H1 (cell line): ENCODE measurements at regions not wholly inside any gene's neighbourhood (a gene's known extent, or its start where the extent isn't known, plus 50 kb on each side); places are given as distances from the start of the nearest gene placed in this dataset.

Experiments used
- EZH2 ChIP-seq: fragments of 200-600 bp; sonication (generic); IDR thresholded peaks from 2 replicates; pipeline ENCODE4 v1.7.1; 2012; ENCODE audit warnings: low read depth, mild to moderate bottlenecking, moderate library complexity, low read length, inconsistent platforms; ENCODE audit not compliant: severe bottlenecking
- GTF2F1 ChIP-seq: IDR thresholded peaks from 2 replicates; pipeline ENCODE4 v1.6.1; 2012; ENCODE audit warnings: low read depth, low read length, improper control_type of control experiment, borderline replicate concordance
- JUND ChIP-seq: IDR thresholded peaks from 2 replicates; pipeline ENCODE4 v1.6.1; 2011; ENCODE audit warnings: mild to moderate bottlenecking, improper control_type of control experiment, low read length
- NRF1 ChIP-seq: IDR thresholded peaks from 2 replicates; pipeline ENCODE4 v1.6.1; 2011; ENCODE audit warnings: mild to moderate bottlenecking, low read depth, low read length, improper control_type of control experiment
- POLR2A ChIP-seq, 2 experiments: IDR thresholded peaks; 1 replicate in 1 of 2; 2 replicates in 1 of 2; pipeline ENCODE4 v1.6.1; 2011; ENCODE audit warnings: low read depth in 2 of 2, low read length in 2 of 2, mild to moderate bottlenecking in 2 of 2; ENCODE audit errors: control extremely low read depth in 1 of 2
- SIN3A ChIP-seq, 2 experiments: IDR thresholded peaks in 1 of 2; conservative IDR thresholded peaks in 1 of 2; 2 replicates each; pipeline ENCODE4 v1.6.1; 2011 to 2012; ENCODE audit warnings: low read length in 2 of 2, improper control_type of control experiment in 1 of 2, low read depth in 1 of 2, mild to moderate bottlenecking in 1 of 2
- SP2 ChIP-seq: IDR thresholded peaks from 2 replicates; pipeline ENCODE4 v1.6.1; 2012; ENCODE audit warnings: mild to moderate bottlenecking, low read length, inconsistent platforms
- TAF7 ChIP-seq: optimal IDR thresholded peaks from 2 replicates; pipeline ENCODE3; 2011; ENCODE audit warnings: low read depth, mild to moderate bottlenecking, inconsistent platforms, low read length, moderate library complexity, borderline replicate concordance
- TEAD4 ChIP-seq: IDR thresholded peaks from 2 replicates; pipeline ENCODE4 v1.6.1; 2012; ENCODE audit warnings: low read depth, low read length, inconsistent platforms, mixed read lengths
- TF ChIP-seq, protein P1 (sequence below), 3 experiments: IDR thresholded peaks; 1 replicate in 2 of 3; 2 replicates in 1 of 3; pipeline versions ENCODE4 v1.5.1 to v1.6.1; 2011; ENCODE audit warnings: low read length in 3 of 3, mild to moderate bottlenecking in 3 of 3, inconsistent platforms in 2 of 3, low read depth in 1 of 3, moderate library complexity in 1 of 3; ENCODE audit not compliant: insufficient read depth in 1 of 3; ENCODE audit errors: control extremely low read depth in 1 of 3
- TF ChIP-seq, protein P2 (sequence below): IDR thresholded peaks from 2 replicates; pipeline ENCODE4 v1.6.1; 2012; ENCODE audit warnings: inconsistent platforms

DNA sequence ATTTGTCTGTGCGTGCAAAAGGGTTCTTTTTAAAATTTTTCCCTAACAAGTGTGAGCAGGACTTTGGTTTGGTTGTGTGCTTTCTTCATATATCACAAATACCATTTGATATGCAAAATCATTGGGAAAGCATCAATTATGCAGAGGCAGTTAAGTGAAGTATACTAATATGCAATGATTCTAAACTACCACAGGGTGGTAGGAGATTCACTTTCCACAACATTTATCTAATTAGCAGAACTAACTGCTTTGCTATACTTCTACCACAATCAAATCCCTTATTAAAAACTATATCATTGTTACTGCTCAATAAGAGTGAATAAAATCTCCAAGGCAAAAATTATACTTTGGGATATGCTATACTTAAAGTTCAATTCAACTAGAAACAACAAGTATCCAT lies 2738.9 kb upstream of the PCDH20 start:
- TF ChIP-seq POLR2A (IDR thresholded peaks at IDR 0.05; ENCODE audit: control extremely low read depth in 1 of 2, low read depth in 2 of 2, low read length in 2 of 2) = no peak
- no peak for TF ChIP-seq SIN3A (conservative IDR thresholded peaks at IDR 0.05 in 1 of 2, IDR thresholded peaks at IDR 0.05 in 1 of 2; ENCODE audit: low read depth in 1 of 2, low read length in 2 of 2)
- TF ChIP-seq NRF1 = no peak
- TF ChIP-seq, protein P1, sequence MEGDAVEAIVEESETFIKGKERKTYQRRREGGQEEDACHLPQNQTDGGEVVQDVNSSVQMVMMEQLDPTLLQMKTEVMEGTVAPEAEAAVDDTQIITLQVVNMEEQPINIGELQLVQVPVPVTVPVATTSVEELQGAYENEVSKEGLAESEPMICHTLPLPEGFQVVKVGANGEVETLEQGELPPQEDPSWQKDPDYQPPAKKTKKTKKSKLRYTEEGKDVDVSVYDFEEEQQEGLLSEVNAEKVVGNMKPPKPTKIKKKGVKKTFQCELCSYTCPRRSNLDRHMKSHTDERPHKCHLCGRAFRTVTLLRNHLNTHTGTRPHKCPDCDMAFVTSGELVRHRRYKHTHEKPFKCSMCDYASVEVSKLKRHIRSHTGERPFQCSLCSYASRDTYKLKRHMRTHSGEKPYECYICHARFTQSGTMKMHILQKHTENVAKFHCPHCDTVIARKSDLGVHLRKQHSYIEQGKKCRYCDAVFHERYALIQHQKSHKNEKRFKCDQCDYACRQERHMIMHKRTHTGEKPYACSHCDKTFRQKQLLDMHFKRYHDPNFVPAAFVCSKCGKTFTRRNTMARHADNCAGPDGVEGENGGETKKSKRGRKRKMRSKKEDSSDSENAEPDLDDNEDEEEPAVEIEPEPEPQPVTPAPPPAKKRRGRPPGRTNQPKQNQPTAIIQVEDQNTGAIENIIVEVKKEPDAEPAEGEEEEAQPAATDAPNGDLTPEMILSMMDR (IDR thresholded peaks at IDR 0.05; ENCODE audit: control extremely low read depth in 1 of 3, insufficient read depth in 1 of 3, low read depth in 1 of 3, low read length in 3 of 3) = peak in 1 of 3 experiments; percentile 33; a peak in 1 of 4 replicates
- TF ChIP-seq, protein P2, sequence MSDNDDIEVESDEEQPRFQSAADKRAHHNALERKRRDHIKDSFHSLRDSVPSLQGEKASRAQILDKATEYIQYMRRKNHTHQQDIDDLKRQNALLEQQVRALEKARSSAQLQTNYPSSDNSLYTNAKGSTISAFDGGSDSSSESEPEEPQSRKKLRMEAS = no peak
- no peak for TF ChIP-seq SP2
- TF ChIP-seq TAF7 = no peak
- TF ChIP-seq TEAD4 = no peak
- no peak for TF ChIP-seq EZH2
- TF ChIP-seq JUND = no peak
- TF ChIP-seq GTF2F1 = no peak
